SU-DHL-6 (cell line): ENCODE measurements at regions not wholly inside any gene's neighbourhood (a gene's known extent, or its start where the extent isn't known, plus 50 kb on each side); places are given as distances from the start of the nearest gene placed in this dataset.

Source experiments
- EZH2phosphoT487 ChIP-seq: fragments of 200-600 bp; sonication (generic), shearing (Covaris generic); conservative IDR thresholded peaks from 2 replicates; pipeline ENCODE4 v1.6.1; 2018; ENCODE audit warnings: mild to moderate bottlenecking, antibody characterized with exemption, low read length, moderate library complexity, mixed read lengths
- TF ChIP-seq, protein P1 (sequence below): fragments of 200-600 bp; sonication (generic); IDR thresholded peaks from one replicate; pipeline ENCODE4 v1.5.1; 2017; ENCODE audit warnings: antibody characterized with exemption, mild to moderate bottlenecking, low read length, moderate library complexity; ENCODE audit not compliant: insufficient read depth, poor library complexity, severe bottlenecking

GRCh38 chr11:25357133-25357532 lies 860.3 kb downstream of the LUZP2 start:
- TF ChIP-seq, protein P1, sequence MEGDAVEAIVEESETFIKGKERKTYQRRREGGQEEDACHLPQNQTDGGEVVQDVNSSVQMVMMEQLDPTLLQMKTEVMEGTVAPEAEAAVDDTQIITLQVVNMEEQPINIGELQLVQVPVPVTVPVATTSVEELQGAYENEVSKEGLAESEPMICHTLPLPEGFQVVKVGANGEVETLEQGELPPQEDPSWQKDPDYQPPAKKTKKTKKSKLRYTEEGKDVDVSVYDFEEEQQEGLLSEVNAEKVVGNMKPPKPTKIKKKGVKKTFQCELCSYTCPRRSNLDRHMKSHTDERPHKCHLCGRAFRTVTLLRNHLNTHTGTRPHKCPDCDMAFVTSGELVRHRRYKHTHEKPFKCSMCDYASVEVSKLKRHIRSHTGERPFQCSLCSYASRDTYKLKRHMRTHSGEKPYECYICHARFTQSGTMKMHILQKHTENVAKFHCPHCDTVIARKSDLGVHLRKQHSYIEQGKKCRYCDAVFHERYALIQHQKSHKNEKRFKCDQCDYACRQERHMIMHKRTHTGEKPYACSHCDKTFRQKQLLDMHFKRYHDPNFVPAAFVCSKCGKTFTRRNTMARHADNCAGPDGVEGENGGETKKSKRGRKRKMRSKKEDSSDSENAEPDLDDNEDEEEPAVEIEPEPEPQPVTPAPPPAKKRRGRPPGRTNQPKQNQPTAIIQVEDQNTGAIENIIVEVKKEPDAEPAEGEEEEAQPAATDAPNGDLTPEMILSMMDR: no peak
- no peak for TF ChIP-seq EZH2phosphoT487
